22Rv1 (cell line): ENCODE measurements at regions not wholly inside any gene's neighbourhood (a gene's known extent, or its start where the extent isn't known, plus 50 kb on each side); places are given as distances from the start of the nearest gene placed in this dataset.

Source experiments
- H3K27ac ChIP-seq: fragments of 450-650 bp; 2 replicates; pipeline ENCODE4 v1.5.1; 2017
- CTCF ChIP-seq: fragments of 450-650 bp; IDR thresholded peaks from 2 replicates; pipeline ENCODE4 v1.5.1; 2017; ENCODE audit warnings: mild to moderate bottlenecking
- ZFX ChIP-seq: fragments of 450-650 bp; IDR thresholded peaks from 2 replicates; pipeline ENCODE4 v1.6.1; 2017; ENCODE audit warnings: antibody characterized with exemption, borderline replicate concordance

GRCh38 chr22:44378380-44378779 lies 65.6 kb upstream of the SHISAL1 start:
- TF ChIP-seq CTCF (no peak), ZFX (no peak)
- no peak overlapping the region for H3K27ac ChIP-seq

- no peak overlapping the region for H3K27ac ChIP-seq
- TF ChIP-seq CTCF (no peak), ZFX (no peak)
Observed at GRCh38 chr22:44375451-44375850, 62.7 kb upstream of the SHISAL1 start.

GRCh38 chr22:44373234-44373633 lies 60.5 kb upstream of the SHISAL1 start:
- no peak overlapping the region for H3K27ac ChIP-seq
- no peak for TF ChIP-seq CTCF

- TF ChIP-seq CTCF: no peak
- no peak for TF ChIP-seq ZFX
- no peak overlapping the region for H3K27ac ChIP-seq
Observed at GRCh38 chr22:44372611-44373010, 59.9 kb upstream of the SHISAL1 start.

- no peak for TF ChIP-seq ZFX
- TF ChIP-seq CTCF: no peak
- H3K27ac ChIP-seq: no peak overlapping the region
Observed at GRCh38 chr22:44371741-44372525, 59.2 kb upstream of the SHISAL1 start.

- TF ChIP-seq ZFX (no peak), CTCF (no peak)
- H3K27ac ChIP-seq: no peak overlapping the region
Observed at GRCh38 chr22:44369916-44370801, 57.4 kb upstream of the SHISAL1 start.

GRCh38 chr22:44369293-44369661 lies 56.5 kb upstream of the SHISAL1 start:
- no peak overlapping the region for H3K27ac ChIP-seq
- peak; percentile 49 for TF ChIP-seq CTCF
- no peak for TF ChIP-seq ZFX
